ENCODE measurements at regions not wholly inside any gene's neighbourhood (a gene's known extent, or its start where the extent isn't known, plus 50 kb on each side); places are given as distances from the start of the nearest gene placed in this dataset.
"Not testable (repeated sequence)": the region's sequence is repeated elsewhere in the genome, so short reads cannot be mapped to it uniquely, and the experiment has no call there.

GRCh38 chr6:28838634-28839442 lies 84.9 kb downstream of the TRIM27 start:
- DNase-seq (ENCODE audit: low spot score), result peak; percentile 83

GRCh38 chr6:28839443-28840120 lies 84.2 kb downstream of the TRIM27 start:
- DNase-seq (ENCODE audit: low spot score), result no peak

GRCh38 chr6:28841290-28841689 lies 82.5 kb downstream of the TRIM27 start:
- DNase-seq (ENCODE audit: low spot score), result no peak

GRCh38 chr6:28848756-28849155 lies 75.0 kb downstream of the TRIM27 start:
- DNase-seq (ENCODE audit: low spot score), result not testable (repeated sequence)
